GM19455 (cell line): ENCODE measurements at regions not wholly inside any gene's neighbourhood (a gene's known extent, or its start where the extent isn't known, plus 50 kb on each side); places are given as distances from the start of the nearest gene placed in this dataset.
"Not testable (repeated sequence)": the region's sequence is repeated elsewhere in the genome, so short reads cannot be mapped to it uniquely, and the experiment has no call there.

Experiments
- ATAC-seq: cut with Tn5 transposase; IDR thresholded peaks from one replicate; pipeline ENCODE4 v1.9.1; 2021; ENCODE audit not compliant: unreplicated experiment

GRCh38 chr2:194870974-194871535, 786.0 kb upstream of the SLC39A10 start:
- ATAC-seq = no peak

DNA sequence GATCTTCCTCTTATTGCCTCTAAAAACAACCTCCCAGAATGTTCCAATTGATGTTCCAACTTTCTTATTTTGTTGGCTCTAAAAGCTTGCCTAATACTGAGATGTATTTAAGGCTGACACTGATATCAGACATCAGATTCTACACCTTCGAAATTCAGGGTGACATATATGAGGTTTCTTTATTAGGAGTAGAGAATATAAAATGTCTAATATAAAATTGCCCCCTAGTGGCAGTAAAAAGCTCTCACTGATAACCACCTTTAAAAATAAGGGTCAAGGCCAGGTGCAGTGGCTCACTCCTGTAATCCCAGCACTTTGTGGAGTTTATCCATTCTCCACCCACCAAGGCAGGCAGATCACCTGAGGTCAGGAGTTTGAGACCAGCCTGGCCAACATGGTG, 789.7 kb upstream of the SLC39A10 start:
- ATAC-seq = no peak

- no peak for ATAC-seq
Measured at GRCh38 chr2:194854941-194855340, 802.1 kb upstream of the SLC39A10 start.

GRCh38 chr2:194842871-194843270, 814.2 kb upstream of the SLC39A10 start:
- ATAC-seq = no peak

DNA sequence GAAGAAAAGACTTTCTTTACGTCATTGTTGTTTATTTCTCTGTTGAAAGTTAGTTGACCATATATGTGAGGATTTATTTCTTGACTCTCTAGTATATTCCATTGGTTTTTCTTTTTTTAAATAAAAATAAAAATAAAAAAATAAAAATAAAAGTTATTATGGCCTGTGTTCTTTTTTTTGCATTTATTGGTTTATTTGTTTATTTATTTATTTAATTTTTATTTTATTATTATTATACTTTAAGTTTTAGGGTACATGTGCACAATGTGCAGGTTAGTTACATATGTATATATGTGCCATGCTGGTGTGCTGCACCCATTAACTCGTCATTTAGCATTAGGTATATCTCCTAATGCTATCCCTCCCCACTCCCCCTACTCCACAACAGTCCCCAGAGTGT, 822.7 kb upstream of the SLC39A10 start:
- ATAC-seq = not testable (repeated sequence)

- no peak for ATAC-seq
Measured at GRCh38 chr2:194826241-194826640, 830.8 kb upstream of the SLC39A10 start.

- ATAC-seq = no peak
Measured at GRCh38 chr2:194824450-194824849, 832.6 kb upstream of the SLC39A10 start.

- no peak for ATAC-seq
Measured at GRCh38 chr2:194822657-194823056, 834.4 kb upstream of the SLC39A10 start.

DNA sequence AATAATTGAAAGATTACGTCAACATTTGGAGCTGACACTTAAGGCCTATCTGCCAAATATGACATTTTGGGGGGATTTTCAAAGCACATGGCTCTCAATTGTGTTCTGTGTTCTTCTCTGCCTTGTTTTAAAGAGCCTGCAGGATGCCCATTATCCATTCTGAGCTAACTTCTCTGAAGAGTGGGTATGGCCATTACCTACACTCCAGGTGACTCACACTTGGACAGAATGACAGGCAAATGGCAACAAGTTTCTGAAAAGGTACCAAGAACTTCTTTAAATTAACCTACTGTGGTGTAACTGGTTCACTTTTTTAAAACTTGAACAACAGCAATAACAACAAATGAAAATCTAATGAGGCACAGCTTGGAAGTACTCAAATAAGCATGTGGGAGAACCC, 834.9 kb upstream of the SLC39A10 start:
- ATAC-seq = no peak

DNA sequence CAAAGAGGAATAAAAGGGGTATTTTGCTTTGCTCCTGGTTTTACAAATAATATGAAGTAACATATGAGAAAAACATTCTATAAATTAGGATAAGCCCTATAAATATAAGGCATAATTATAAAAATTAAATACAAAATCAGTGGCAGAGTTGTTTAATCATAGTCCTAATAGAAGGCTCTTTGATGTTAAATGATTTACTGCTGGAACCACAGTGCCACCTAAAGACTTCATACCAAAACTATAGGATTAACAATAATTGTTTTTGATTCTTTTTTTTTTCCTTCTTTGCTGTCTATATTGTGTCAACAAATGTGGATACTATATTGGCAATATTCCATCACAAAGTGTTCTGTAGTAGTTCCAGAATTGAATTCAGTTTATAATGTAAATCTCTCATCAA, 837.7 kb upstream of the SLC39A10 start:
- ATAC-seq = no peak

- no peak for ATAC-seq
Measured at GRCh38 chr2:194815475-194815874, 841.6 kb upstream of the SLC39A10 start.

- no peak for ATAC-seq
Measured at GRCh38 chr2:194802589-194802988, 854.4 kb upstream of the SLC39A10 start.

GRCh38 chr2:194787071-194787470, 870.0 kb upstream of the SLC39A10 start:
- ATAC-seq = not testable (repeated sequence)

DNA sequence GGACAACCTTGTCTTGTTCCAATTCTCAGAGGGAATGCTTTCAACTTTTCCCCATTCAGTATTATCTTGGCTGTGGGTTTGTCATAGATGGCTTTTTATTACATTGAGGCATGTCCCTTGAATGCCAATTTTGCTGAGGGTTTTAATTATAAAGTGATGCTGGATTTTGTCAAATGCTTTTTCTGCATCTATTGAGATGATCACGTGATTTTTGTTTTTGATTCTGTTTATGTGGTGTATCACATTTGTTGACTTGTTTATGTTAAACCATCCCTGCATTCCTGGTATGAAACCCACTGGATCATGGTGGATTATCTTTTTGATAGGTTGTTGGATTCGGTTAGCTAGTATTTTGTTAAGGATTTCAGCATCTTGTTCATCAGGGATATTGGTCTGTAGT, 885.6 kb upstream of the SLC39A10 start:
- ATAC-seq = not testable (repeated sequence)

- ATAC-seq = no peak
Measured at GRCh38 chr2:194769030-194769429, 888.0 kb upstream of the SLC39A10 start.

DNA sequence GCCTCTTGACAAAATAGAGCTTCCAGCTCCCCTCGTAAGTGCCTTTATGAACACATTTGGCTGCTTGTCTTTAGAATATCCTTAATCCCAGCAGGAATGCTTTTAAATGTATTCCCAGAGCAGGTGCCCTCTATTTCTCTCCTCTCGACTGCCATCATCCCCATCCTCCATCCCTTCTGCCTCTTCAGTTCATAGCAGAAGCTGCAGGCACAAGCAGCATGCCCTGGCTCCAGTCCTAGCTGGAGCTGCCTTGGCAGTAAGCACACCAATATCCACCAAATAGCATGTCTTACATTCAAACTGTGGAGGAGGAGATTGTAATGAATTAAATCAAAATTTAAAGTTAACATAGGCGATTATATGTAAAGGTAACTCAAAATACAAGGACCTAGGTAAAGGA, 891.3 kb upstream of the SLC39A10 start:
- ATAC-seq = no peak

GRCh38 chr2:194750926-194751325, 906.1 kb upstream of the SLC39A10 start:
- ATAC-seq = no peak

GRCh38 chr2:194745557-194746146, 911.4 kb upstream of the SLC39A10 start:
- ATAC-seq = no peak

DNA sequence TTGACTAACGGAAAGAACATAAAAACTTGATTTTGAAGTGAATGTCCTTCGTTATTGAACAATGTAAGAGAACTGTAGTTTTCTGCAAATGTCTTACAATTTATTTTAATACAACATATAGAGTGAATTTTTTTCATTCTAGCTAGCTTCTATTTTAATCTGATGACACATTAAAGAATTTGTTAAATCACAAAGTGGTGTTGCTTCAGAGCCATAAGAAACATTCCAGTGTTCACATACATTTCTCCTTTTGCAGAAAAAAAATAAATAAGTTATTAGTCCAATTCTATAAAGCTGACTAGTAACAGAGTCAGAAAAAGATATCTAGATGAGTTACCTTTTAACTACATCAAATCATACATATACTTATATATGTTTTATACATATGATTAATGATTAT, 914.3 kb upstream of the SLC39A10 start:
- ATAC-seq = no peak

DNA sequence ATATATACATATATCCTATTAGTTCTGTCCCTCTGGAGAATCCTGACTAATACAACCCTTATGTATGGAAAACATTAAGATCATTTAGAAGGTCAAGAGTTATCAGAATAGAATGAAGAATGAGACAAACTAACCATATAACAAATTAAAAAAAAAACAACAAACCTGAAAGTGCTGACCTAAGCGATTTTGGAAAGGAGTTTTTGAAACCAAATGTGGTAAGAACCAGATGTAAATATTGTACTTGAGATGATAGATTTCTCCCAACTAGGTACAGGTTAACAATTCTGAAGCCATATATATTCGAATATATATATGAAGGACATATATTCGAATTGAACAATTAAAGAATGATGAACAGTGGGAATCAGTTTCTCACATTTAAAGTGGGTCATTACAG, 917.8 kb upstream of the SLC39A10 start:
- ATAC-seq = no peak

GRCh38 chr2:194735837-194736542, 921.0 kb upstream of the SLC39A10 start:
- ATAC-seq = no peak

GRCh38 chr2:194730266-194730665, 926.8 kb upstream of the SLC39A10 start:
- ATAC-seq = no peak

DNA sequence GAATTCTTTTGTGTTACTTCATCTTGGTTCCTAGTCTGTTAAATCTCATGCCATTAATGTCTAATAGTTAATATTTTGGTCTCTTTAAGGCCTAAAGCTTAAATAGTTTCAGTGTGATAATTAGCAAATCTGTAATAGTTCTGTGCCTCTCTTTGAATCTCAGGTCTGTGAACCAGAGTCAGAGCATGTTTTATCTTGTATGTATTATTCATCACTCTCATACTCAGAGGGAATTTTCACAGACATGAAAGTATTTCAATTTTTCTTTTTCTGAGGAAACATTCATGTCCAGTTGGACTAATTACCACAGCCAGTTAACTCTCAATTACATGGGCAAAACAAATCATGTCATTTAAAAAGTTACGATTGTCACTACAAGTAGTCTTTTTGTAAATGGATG, 931.9 kb upstream of the SLC39A10 start:
- ATAC-seq = no peak
